ENCODE measurements at regions not wholly inside any gene's neighbourhood (a gene's known extent, or its start where the extent isn't known, plus 50 kb on each side); places are given as distances from the start of the nearest gene placed in this dataset.
"Not testable (repeated sequence)": the region's sequence is repeated elsewhere in the genome, so short reads cannot be mapped to it uniquely, and the experiment has no call there.

DNA sequence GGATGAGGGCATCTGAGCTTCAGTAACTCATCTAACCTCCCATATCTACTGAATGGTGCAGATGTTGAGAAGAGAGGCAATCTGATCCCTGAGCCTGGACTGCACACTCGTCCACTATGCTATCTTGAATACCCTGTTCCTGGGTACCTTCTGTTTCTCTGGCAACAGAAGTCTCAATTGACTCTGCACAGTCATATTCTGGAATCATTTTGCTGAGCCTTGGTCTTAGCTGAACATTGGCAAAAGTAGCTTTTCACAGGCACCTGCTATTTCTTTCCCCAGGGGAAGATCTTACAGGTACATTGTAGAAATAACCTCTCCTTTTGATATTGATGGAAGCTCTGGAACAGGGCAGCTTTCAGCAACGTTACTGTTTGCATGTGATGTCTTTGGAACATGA, 161.5 kb upstream of the GPR101 start:
- no peak for DNase-seq

DNA sequence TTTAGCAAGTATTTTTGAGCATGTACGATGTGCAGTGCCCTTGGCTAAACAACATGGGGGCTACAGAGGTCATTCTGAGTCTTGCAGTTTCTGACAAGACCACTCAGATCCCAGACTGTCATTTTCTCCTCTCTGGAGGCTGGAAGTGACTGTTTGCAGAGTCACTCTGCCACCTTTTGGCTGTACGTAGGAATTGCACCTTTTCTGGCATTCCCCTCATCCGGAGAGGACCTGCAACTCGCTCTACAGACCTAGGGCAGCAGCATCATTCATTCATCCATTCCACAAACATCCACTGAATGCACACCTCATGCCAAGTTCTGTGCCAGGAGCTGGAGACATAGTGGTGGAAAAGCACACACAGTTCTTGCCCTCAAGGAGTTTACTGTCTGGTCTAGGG, 160.4 kb upstream of the GPR101 start:
- peak; percentile 8 for DNase-seq

DNA sequence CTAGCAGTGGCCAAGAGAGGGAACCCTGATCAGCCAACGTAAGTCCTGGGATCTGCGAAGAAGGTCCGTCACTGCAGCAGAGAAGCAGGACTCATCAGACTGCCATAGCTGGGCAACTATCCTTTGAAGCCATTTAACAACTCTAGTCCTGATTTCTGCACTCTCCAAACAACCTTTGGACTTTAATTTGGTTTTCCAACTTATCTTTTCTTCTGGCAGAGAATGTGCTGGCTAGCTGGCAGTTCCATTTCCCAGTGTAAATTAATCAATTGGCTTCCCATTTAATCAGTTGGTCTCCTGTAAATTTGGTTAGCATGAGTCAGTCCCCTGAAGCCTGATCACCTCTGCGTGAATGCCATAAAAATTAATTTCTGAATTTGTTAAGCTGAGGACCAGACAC, 153.7 kb upstream of the GPR101 start:
- DNase-seq = no peak

GRCh38 chrX:137178392-137178791, 144.6 kb upstream of the GPR101 start:
- DNase-seq = no peak

- no peak for DNase-seq
Observed at GRCh38 chrX:137172317-137172948, 138.6 kb upstream of the GPR101 start.

DNA sequence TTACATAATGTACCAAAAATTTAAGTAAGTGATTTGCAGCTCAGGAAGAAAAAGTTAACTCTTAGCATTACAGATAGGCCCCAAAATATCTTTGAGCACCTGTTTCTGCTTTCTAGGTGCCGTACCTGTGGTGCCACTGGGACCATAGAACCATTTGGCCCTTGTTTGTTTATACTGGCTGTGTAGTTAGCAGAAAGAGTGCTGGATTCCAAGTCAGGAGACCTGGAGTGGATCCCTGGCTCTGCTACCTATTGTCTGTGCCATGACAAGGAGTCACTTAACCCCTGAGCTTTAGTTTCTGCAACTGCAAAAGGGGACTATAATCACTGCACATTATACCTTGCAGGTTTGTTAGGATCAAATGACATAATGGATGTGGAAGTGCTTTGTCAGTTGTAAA, 137.8 kb upstream of the GPR101 start:
- DNase-seq = no peak

DNA sequence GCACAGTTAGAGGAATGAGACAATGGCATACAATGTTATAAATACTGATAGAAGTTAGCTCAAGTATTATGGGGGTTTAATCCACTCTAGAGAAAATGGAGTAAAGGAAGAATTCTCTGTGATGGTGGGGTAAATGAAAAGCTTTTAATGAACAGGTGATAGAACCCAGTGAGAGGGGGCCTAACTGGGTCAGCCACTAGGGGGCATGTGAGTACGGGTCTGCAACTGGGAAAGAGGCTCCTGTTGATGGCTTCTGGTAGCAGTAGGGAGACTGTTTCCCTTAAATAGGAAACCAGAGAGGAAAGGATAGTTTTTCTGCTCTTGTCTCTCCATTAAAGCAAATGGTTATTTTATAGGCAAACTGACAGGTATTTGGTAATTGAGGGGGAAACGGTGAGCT, 132.8 kb upstream of the GPR101 start:
- no peak for DNase-seq

- no peak for DNase-seq
Observed at GRCh38 chrX:137164329-137164728, 130.5 kb upstream of the GPR101 start.

DNA sequence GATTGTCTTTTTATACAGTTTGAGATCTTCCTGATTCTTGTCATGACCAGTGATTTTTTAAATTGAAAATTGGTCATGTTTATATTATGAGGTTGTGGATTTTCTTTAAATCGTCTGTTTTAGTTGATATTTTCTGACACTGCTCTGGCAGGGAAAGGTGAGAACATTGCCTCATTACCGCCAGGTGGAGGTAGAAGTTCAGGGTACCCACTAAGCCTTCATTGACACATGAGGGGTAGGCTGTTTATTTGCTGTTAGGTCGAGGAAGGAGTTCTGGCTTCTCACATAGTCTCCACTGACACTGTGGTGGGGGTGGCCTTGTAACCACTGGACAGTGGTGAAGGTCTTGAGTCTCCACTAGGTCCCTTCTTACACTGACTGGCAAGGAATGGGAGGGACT, 117.6 kb upstream of the GPR101 start:
- DNase-seq = no peak

- no peak for DNase-seq
Observed at GRCh38 chrX:137143864-137144263, 110.1 kb upstream of the GPR101 start.

GRCh38 chrX:137122651-137123050, 88.9 kb upstream of the GPR101 start:
- not testable (repeated sequence) for DNase-seq

DNA sequence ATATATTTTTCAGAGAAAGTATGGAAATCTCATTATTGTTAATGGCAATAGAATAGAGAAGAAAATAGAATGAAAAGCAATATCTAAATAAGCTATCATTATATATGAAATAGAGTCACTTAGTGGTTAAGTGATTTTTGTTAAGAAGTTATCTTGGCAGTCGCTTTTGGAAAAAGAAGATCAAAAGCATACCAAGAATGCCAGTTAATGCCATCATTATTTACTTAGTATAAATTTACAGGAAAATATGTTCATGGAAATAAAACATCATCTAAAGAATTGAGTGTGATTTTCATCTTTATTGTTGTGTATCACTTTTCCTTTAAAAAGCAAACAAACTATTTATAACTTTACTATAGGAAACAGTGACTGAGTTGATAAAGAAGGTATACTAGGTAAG, 85.3 kb upstream of the GPR101 start:
- no peak for DNase-seq

GRCh38 chrX:137118536-137118935, 84.7 kb upstream of the GPR101 start:
- no peak for DNase-seq

DNA sequence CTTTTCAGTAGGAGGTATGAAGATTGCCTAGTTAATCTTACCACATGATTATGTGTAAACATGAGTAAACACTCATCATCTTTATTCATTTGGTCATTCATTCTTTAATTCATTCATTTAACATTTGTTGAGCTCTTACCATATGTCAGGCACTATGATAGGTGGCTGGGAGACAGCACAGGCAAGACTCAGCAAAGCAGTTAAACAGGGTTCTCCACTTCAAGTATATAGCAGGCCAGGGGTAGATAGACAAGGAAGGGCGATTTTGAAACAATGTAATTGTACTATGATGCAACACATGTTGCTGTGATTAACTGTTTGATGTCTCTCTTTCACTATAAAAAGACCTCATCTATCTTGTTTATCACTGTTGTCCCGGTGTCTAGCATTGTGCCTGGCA, 84.3 kb upstream of the GPR101 start:
- DNase-seq = no peak

DNA sequence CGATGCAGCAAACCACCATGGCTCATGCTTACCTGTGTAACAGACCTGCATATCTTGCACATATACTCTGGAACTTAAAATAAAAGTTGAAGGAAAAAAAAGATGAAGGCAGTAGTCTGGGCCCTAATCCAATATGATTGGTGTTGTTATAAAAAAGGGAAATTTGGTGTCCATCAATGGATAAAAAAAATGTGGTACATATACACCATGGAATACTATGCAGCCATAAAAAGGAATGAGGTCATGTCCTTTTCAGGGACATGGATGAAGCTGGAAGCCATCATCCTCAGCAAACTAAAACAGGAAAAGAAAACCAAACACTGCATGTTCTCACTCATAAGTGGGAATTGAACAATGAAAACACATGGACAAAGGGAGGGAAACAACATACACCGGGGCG, 74.1 kb upstream of the GPR101 start:
- not testable (repeated sequence) for DNase-seq

DNA sequence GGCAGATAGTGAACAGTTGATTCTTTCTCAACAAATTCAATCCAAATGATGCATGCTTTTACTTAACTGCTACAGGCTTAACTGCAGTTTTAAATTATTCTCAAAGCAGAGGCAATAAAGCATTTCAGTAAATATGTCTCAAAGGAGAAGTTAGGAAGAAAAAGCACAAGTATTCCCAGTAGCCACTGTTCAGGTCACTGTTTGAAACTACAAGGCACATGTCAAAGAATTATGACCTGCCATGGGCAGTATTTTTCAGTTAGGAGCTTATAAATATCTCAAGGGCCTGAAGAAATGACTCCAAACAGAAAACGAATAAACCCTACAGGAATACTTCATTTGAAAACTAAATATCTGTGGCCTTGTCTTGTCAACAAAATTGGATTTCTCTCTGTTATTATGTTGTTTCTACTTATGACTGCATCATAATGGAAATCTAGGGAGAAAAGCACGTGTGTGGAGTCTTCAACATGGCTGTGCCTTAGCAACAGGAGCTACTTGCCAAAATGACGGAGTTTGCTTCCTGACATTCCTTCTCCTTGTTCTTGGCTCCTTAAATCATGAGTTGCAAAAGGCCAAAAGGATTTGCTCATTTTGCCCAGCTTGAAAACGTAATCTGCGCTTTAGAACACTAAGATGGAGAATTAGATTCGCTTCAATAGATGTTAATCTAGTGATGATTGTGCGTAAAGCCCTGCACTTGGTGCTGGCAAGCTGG, 67.6 kb upstream of the GPR101 start:
- DNase-seq = no peak
